HG03354 (cell line): ENCODE measurements at regions not wholly inside any gene's neighbourhood (a gene's known extent, or its start where the extent isn't known, plus 50 kb on each side); places are given as distances from the start of the nearest gene placed in this dataset.
"Not testable (repeated sequence)": the region's sequence is repeated elsewhere in the genome, so short reads cannot be mapped to it uniquely, and the experiment has no call there.

Experiments used
- ATAC-seq: cut with Tn5 transposase; IDR thresholded peaks from one replicate; pipeline ENCODE4 v1.9.1; 2021; ENCODE audit warnings: mild to moderate bottlenecking; ENCODE audit not compliant: unreplicated experiment, poor library complexity, severe bottlenecking

DNA sequence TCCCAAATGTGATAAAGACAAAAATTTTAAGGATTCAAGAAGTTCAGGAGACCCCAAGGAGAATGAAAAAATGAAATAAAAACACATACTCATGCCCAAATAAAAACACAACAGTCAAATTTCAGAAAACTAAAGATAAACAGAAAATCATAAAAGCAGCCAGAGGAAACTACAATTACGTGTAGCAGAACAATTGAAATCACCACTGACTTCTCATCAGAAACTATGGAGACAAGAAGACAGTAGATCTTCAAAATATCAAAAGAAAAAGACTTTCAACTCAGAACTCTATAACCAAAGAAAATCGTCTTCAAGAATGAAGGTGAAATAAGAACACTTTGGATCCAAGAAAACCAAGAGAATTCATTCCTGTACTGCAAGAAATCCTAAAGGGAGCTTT lies 54.9 kb downstream of the DIO3 start:
- ATAC-seq, result no peak

DNA sequence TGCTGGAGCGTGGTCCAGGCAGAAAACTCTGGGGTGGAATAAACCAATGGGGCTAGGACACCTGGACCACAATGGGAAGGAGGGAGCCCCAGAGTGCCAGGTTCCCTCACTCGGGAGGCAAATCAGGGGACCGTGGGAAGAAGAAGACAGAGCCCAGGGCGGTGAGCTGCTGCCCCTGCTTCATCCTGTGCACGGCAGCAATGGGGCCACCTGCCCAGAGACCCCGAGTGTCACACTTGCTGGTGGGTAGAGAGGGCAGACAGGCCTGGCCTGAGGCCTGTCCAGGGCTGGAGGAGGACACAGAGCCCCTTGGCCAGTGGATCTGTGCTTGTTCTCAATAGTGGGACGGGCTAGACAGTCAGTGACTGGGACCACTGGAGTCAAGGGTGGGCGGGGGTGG lies 58.2 kb downstream of the DIO3 start:
- ATAC-seq, result no peak

DNA sequence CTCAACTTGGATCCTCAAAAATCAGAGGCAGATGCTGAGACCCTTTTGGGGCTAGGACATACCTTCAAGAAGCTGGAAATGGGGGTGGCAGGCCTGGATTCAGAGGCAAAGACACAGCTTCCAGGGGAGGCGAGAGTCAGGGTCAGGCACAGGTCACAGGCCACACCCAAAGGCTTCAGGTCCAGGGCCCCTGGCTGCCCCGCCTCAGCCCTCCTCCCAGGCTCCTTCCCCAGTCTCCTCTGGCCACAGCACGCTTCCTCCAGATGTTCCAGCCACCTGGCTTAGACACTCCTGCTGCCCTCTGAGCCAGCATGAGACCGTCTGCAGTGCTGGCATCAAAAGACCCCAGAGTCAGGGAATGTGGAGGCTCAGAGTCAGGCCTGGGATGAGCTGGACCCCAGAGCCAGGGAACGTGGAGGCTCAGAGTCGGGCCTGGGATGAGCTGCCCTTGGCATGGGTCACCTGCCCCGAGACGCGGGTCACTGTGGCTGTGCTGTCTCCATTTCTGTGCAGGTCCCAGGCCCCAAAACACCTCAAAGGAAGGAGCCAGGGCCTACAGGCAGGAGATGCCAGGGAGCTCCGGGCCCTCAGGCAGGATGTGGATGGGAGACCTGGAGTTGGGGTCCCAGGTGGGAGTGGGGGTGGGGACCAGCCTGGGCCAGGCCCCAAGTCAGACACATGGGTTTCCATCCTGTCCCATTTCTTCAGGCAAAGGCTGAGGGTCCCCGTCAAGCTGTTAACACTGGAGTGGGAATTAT lies 58.9 kb downstream of the DIO3 start:
- ATAC-seq, result no peak

DNA sequence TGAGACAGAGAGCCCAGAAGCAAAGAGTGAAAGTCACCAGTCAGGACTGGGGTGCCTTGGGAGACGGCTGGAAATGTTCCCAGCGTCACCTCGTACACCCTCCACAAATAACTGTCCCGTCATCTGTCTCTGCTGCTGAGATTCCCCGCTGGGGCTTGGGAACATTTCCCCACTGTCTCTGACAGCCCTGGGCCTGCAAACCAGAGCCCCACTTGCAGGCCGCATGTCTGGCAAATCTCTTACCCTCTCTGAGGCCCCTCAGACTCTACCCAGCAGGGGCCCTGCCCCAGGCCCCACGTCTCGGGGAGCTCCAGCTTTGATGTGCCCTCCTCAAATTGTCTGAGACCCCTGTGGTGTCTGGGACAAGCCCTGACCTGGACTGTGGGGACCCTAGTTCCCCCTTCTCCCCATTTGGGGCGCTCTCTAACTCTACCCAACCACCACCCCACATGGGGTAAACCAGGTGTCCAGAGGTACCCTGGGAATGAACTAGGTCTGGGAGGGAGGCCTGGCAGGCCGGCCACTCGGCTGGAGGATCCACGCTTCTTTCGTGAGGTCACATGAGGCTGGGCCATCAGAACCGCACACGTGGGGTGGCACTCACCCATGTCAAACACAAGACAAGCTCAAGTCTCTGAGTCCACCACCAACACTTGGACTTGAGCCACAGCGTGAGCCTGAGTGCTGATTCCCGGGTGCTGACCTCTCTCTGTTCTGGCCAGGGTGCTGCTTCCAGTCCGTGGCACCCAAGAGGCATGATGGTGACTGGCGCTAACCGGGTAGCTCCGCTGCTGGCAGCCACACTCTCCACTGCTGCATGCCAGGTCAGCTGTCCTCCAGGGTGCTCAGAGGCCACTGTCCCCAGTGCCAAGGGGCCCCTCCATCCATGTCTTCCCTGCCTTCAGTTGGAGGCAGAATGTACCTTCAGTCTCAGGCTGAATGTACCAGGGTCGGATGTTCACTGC lies 59.8 kb downstream of the DIO3 start:
- no peak for ATAC-seq

DNA sequence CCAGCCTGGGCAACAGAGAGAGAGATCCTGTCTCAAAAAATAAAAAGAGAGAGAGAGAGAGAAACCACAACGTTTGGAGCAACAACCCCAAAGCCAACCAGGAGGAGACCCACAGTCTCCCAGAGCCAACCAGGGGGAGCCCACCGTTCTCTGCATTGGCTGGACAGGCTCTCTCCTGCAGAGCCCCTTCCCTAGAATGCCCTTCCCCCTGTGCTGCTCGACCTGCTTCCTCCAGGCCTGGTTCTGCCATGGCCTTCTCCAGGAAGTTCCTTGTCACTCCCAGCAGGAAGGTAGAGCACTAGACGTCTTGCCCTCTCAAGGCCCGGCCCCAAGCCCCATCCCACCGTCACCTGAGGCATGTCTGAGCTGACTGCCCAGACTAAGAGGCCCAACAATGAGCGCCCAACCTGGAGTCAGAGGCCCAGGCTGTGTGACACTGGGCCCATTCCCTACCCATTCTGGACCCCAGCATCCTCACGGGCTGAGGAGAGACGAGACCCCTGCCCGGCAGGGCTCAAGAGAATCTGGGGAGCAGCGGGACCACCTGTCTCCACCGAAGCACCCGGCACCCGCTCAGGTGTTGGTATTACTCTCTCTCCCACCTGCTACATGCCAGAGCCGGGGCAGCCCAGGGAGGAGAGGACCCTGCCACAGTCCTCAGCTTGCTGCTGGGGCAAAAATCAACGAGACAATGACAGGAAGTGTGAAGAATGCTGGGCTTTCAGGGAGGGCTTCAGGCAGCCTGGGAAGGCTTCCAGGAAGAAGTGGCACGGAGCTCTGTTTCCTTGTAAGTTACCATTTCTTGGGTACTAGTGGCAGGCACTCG lies 61.2 kb downstream of the DIO3 start:
- ATAC-seq, result no peak

DNA sequence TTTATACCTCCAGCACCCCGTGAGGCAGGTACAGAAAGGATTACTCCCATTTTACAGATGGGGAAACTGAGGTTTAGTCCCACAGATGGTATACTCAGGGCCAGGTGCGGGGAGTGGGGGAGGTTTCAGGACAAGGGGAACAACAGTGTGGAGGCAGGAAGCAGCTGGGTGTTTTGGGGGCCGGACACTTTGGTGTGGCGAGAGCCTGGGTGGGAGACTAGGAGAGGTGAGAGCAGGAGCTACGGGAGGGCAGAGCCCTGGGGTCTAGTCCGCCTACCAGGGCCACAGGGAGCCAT lies 61.7 kb downstream of the DIO3 start:
- no peak for ATAC-seq

DNA sequence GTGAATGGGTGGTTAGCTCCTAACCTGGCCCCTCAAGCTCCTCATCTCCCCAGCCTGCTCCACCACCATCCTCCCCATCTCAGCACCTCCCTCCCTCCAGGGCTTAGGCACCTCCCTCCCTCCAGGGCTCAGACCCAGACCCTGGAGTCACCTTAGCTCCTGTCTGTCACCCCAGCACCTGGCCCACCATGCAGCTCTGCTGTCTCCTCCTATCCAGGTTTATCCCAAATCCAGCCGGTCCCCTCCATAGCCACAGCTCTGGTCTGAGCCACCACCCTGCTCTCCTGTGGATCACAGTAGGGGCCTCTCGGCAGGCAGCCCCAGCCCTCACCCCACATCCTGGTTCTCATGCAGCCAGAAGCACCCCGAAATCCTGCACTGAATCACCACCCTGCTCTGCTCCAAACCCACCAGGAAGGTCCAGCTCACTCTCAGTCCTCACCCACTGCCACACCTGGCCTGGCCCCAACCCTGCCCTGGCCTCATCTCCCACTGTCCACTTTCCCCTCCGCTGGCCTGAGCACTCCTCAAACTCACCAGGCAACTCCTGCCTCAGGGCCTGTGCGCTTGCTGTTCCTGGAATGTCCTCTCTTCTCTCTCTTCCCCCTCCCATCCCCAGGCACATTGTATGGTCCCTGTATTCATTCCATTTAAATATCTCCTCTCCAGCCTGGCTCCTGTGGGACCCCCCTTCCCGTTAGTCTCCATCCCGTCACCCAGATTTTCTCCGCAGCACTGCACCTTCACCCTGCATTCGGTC lies 62.6 kb downstream of the DIO3 start:
- ATAC-seq, result no peak

DNA sequence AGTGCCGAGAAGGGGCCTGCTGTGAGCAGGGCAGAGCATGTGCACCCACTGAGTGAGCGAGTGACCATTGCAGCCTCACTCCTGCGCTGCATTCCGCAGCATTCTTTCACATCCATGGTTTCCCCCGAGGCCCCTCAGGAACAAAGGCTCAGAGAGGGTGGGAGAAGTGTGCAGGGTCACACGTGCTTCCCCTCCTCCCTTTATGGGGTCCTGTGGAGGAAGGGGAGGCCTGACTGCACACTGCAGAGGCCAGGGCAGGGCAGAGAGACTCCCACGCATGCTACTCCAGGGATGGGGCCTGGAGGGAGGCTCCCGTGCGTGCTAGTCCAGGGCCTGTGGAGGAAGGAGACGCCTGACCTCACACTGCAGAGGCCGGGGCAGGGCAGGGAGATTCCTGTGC lies 63.2 kb downstream of the DIO3 start:
- ATAC-seq, result no peak

DNA sequence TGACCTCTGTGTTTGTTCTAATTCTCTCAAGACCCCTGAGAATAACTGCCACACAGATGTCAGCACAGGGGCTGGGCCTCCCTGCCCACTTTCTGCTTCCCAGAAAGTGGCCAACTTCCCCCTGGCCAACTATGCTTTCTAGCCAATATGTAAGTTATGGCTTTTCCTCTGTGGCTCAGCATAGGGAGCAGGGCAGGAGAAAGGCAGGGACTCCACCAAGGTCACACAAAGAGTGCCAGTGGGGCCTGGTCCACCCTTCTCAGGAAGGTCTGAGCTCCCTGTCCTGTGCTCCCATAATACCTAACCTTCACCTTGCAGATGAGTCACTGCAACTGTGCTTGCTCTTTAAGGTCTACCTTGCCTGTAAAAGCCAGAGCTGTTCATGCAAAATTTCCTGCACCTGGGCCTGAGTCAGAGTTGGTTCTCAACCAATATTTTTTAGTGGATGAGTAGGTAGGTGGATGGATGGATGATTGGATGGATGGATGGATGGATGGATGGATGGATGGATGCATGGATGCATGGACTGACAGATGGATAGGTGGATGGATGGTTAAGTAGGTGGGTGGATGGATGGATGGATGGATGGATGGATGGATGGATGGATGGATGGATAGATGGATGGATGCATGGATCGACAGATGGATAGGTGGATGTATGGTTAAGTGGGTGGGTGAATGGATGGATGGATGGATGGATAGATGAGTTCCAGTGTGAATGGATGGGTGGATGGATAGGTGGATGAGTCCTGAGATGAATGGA lies 64.2 kb downstream of the DIO3 start:
- no peak for ATAC-seq

DNA sequence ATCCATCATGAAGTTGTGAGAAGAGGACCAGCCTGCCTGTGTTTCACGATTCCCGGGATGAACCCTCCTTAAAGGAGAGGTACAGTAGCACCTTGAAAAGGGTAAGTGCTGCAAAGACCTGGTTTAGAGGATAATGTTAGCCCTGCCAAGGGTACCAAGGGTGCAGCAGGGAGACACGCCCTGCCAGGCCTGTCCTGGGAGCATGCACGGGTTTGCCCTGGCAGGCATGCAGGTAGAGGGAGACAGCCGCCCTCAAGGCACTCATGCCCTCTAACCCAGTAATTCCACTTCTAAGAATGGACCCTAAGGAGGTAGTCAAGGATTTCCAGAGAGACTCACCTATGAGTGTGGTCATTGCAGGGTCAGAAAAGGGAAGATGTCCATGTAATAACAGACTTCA lies 65.0 kb downstream of the DIO3 start:
- ATAC-seq, result no peak

DNA sequence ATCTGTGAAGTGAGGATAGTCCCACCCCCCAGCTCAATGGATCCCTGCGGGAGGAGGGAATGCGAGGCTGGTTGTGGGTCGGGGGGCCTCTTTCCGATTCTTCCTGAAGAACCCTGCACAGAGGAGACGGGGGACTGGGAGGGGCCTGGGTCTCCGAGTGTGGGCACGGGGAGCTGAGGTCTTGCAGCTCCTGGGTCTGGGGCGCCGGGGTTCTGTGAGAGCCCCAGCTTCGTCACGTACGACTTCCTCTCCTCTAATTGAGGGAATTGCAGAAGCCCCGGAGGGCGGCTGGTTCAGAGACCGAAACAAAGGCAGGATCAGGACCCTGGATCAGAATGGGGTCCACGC lies 66.6 kb downstream of the DIO3 start:
- ATAC-seq, result no peak

DNA sequence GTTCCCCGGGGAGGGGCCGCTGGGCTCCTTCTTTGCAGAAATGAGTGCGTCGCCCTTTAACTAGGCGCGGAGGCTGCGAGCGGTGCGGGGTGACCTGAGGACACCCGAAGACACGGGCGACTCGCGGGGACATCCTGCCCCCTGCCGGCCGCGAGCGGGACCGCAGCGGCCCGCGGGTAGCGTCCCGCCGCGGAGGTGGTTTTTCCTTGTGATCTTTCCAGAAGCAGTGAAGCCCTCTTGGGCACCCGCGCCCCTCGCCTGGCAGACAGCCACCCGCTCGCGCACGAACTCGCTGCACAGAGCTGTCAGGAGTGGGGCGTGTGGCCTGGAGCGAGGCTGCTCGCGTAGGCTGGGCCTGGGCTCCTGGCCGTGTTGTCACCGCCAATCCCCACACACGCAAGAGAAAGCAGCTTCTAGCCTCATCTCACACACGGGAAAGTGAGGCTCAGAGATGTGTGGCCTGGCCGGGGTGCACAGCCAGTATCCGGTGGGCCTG lies 67.2 kb downstream of the DIO3 start:
- peak; percentile 84 for ATAC-seq

DNA sequence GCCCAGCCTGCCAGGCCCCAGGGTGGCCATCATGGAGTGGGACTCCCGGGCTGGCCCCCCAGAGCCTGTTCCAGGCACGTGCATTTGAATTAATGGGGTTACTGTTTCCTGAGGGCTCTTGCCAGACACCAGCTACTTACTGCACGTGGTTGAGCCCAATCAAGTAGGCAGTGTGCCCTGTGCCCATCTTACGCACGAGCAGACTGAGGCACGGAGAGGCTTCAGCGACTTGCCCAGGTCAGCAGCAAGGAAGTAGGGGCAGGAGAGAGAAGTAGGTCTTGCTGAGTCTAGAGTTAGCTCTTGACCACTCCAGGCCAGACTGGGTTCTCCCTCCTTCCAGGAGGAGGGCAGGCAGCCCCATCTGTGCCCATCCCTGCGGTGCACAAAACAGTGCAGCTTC lies 67.7 kb downstream of the DIO3 start:
- ATAC-seq, result peak; percentile 9

DNA sequence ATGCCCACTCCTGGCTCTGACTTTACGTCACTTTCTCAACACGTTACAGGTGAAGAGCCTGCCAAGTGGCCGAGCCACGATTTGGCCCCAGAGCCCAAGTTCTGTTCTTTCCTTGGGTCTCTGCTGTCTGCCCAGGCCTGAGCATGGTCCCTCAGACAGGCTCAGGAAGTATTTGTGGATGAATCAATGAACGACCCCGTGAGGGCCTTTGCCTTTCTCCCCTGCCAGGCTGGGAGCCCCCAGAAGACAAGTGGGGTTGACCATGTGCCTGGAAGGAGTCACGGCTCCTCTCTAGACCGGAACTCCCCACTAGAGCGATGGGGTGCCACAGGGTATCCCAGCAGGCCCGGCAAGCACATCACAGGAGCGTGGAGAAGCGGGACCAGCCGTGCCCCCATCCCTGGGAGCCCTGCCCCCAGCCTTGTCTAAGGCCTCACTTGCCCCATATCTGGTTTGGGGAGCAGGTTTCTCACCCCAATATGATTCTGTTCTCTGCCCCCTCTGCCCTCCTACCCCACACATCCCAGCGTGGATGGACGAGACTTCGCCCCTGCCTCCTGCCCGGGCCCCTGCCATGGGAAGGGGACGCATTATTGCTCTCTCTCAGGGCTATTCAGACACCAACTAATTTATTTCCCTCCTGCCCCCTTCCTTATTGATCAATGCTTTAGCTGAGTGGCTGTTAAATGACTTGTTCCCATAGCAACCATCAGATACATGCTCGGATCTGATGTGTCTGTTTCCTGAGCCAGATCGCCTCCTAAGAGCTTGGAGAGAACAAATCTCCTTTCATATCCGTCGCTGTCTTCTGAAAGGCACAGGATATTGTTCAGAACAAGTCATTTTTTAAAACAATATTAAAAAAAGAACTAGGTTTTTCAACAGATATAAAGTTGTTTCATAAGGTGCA lies 69.0 kb downstream of the DIO3 start:
- ATAC-seq, result no peak

DNA sequence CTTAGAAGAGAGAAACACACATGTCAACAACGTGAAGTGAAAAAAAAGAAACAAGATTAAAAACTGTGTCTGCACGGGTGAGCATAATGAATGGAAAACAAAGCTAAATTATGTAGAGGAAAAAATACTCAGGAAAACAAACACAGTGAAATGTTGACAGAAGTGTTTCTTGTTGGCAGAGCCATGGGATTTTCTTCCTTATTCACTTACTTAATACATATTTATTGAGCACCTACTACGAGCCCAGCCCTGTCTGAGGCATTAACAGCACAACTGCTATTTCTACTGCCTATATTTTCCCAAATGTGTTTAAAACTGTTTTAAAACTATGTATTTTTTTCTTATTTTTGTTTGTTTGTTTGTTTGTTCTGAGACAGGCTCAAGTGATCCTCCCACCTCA lies 69.9 kb downstream of the DIO3 start:
- no peak for ATAC-seq

DNA sequence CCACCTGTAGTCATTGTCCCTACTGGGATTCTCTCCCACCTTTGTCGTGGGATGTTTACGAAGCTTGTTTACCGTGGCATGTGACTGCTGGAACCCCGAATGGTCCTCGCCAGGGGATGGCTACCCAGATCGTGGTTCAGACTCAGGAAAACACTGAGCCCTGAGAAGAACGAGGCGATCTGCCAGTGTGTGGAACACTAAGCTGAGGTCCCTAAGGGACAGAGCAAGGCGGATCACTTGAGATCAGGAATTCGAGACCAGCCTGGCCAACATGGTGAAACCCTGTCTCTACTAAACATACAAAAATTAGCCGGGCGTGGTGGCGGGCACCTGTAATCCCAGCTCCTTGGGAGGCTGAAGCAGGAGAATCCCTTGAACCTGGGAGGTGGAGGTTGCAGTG lies 70.7 kb downstream of the DIO3 start:
- ATAC-seq, result not testable (repeated sequence)

DNA sequence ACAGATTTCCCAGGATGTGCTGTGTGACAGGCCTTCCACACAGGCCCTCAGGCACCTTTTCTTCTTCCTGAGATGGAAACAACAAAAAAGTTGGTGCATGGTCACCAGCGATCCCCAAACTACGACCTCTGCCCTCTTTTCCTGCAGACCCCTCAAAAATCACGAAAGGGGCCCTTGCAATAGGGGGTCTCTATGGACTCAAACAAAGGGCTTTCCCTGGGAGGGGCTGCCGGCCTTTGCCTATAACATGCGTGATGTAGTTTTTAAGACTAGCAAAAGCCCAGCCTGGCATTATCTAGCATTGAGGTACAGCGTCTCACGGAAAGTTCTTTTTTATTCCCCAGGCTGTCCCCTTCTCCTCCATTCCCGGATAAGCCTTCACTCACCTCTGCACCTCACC lies 71.2 kb downstream of the DIO3 start:
- ATAC-seq, result no peak

DNA sequence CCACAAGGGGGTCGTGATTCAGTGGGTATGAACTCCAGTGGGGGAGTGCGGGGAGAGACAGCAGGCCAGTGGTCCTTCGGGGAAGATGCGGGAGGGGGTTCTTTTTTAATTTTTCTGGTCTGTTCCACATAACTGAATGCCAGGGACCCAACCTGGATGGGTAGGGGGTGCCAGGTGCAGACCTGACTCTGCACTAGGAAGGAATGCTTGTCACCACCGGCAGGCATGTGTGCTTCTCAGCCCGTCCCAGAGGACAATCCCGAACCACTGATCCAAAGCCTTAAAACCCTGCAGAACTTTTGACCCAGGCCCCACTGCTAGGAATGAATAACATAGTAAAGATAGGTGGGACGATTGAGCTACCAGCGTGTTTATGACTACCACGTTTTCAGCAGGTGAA lies 72.0 kb downstream of the DIO3 start:
- no peak for ATAC-seq
